Sigmoid colon (tissue), 3 donors: ENCODE measurements at regions not wholly inside any gene's neighbourhood (a gene's known extent, or its start where the extent isn't known, plus 50 kb on each side); places are given as distances from the start of the nearest gene placed in this dataset.
A peak's percentile ranks its signal among the peaks of the same experiment; 100 is the strongest.

ENCODE experiments used
- CTCF ChIP-seq, 4 experiments: fragments of 450-650 bp in 3 of 4; fragments of 200-600 bp in 1 of 4; IDR thresholded peaks; one replicate each; pipeline ENCODE4 v1.5.1; 2016 to 2019; ENCODE audit warnings: antibody characterized with exemption in 4 of 4, mild to moderate bottlenecking in 3 of 4, moderate library complexity in 2 of 4
- POLR2A ChIP-seq, 2 donors: fragments of 450-650 bp; IDR thresholded peaks; one replicate each; pipeline ENCODE4 v1.6.1; 2016; ENCODE audit warnings: antibody characterized with exemption in 2 of 2, mild to moderate bottlenecking in 2 of 2, moderate library complexity in 2 of 2

- TF ChIP-seq POLR2A (IDR thresholded peaks at IDR 0.05) (no peak), CTCF (IDR thresholded peaks at IDR 0.05) (peak in 2 of 4 experiments; percentile 11 to 16)
Observed at GRCh38 chr1:104132382-104132973, 382.8 kb downstream of the AMY1C start.
